ENCODE measurements at regions not wholly inside any gene's neighbourhood (a gene's known extent, or its start where the extent isn't known, plus 50 kb on each side); places are given as distances from the start of the nearest gene placed in this dataset.

DNA sequence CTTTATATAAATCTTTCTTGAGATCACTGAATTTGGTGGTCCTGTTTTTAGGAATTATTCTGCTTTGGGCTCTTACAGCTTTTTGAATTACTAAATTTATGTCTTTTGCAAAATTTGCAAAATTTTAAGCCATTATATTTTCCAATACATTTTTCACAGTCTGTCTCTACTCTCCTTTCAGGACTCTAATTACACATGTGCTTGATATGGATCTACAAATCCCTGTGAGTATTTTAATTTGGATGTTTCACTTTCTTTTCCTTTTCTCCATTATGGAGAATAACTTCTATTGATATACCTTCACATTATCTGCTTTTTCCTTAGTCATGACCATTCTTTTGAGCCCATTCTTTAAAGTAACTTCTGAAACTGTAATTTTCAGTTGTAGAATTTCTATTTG is 315.4 kb downstream of the DCAF12L2 start:
- H3K9me3 Mint-ChIP-seq = no peaks in the 10 kb centered on the region
- no peak overlapping the region for H3K27ac Mint-ChIP-seq
- no peaks in the 10 kb centered on the region for H3K36me3 Mint-ChIP-seq (ENCODE audit: low read depth)
- no peak for DNase-seq
- Histone ChIP-seq H3K27me3 (ENCODE audit: control insufficient read depth, insufficient read depth, low read length, poor library complexity, severe bottlenecking) (no peaks in the 10 kb centered on the region), H3K36me3 (ENCODE audit: control insufficient read depth, insufficient read depth, low read length) (no peaks in the 10 kb centered on the region), H3K4me3 (ENCODE audit: low read length) (no peak overlapping the region), H3K9ac (ENCODE audit: extremely low read depth, low read length, poor library complexity, severe bottlenecking) (no peak overlapping the region), H3K9me3 (ENCODE audit: control insufficient read depth, low read length) (no peaks in the 10 kb centered on the region), H3K27ac (ENCODE audit: low read depth, low read length) (no peak overlapping the region), H3K4me1 (ENCODE audit: control insufficient read depth, insufficient read depth, low read length) (no peaks in the 10 kb centered on the region)
- TF ChIP-seq, protein P1, sequence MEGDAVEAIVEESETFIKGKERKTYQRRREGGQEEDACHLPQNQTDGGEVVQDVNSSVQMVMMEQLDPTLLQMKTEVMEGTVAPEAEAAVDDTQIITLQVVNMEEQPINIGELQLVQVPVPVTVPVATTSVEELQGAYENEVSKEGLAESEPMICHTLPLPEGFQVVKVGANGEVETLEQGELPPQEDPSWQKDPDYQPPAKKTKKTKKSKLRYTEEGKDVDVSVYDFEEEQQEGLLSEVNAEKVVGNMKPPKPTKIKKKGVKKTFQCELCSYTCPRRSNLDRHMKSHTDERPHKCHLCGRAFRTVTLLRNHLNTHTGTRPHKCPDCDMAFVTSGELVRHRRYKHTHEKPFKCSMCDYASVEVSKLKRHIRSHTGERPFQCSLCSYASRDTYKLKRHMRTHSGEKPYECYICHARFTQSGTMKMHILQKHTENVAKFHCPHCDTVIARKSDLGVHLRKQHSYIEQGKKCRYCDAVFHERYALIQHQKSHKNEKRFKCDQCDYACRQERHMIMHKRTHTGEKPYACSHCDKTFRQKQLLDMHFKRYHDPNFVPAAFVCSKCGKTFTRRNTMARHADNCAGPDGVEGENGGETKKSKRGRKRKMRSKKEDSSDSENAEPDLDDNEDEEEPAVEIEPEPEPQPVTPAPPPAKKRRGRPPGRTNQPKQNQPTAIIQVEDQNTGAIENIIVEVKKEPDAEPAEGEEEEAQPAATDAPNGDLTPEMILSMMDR (conservative IDR thresholded peaks at IDR 0.05) = no peak
- H3K4me3 Mint-ChIP-seq = no peak overlapping the region
- no peaks in the 10 kb centered on the region for H3K4me1 Mint-ChIP-seq
- H3K27me3 Mint-ChIP-seq (ENCODE audit: insufficient read depth) = no peaks in the 10 kb centered on the region

DNA sequence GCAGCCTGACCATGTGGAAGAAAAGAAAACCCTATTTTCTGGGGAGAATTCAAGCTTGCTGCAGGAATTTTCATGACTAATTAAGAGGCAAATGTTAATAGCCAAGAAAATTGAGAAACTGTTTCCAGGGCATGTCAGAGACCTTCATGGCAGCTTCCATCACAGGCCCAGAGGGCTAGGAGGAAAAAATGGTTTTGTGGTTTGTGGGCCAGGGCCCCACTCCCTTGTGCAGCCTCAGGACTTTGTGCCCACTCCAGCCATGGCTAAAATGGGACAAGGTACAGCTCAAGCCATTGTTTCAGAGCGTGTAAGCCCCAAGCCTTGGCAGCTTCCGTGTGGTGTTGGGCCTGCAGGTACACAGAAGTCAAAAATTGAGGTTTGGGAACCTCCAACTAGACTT is 282.9 kb downstream of the DCAF12L2 start:
- Histone ChIP-seq H3K36me3 (ENCODE audit: control insufficient read depth, insufficient read depth, low read length) (no peaks in the 10 kb centered on the region), H3K27me3 (ENCODE audit: control insufficient read depth, insufficient read depth, low read length, poor library complexity, severe bottlenecking) (no peaks in the 10 kb centered on the region), H3K4me1 (ENCODE audit: control insufficient read depth, insufficient read depth, low read length) (no peaks in the 10 kb centered on the region), H3K9ac (ENCODE audit: extremely low read depth, low read length, poor library complexity, severe bottlenecking) (no peak overlapping the region), H3K27ac (ENCODE audit: low read depth, low read length) (no peak overlapping the region), H3K9me3 (ENCODE audit: control insufficient read depth, low read length) (no peaks in the 10 kb centered on the region), H3K4me3 (ENCODE audit: low read length) (no peak overlapping the region)
- peaks cover 34% of the 10 kb centered on the region for H3K9me3 Mint-ChIP-seq
- no peaks in the 10 kb centered on the region for H3K4me1 Mint-ChIP-seq
- H3K27me3 Mint-ChIP-seq (ENCODE audit: insufficient read depth) = no peaks in the 10 kb centered on the region
- no peak overlapping the region for H3K4me3 Mint-ChIP-seq
- DNase-seq = no peak
- H3K27ac Mint-ChIP-seq = no peak overlapping the region
- H3K36me3 Mint-ChIP-seq (ENCODE audit: low read depth) = no peaks in the 10 kb centered on the region
- TF ChIP-seq, protein P1 (conservative IDR thresholded peaks at IDR 0.05) = no peak
- 90% methylated on average over 2 of the region's 2 CpGs; no CpG with 5 or more reads in 1 of the 2 experiments for WGBS, 2 experiments (ENCODE audit: insufficient coverage in 1 of 2, insufficient read length in 1 of 2)

DNA sequence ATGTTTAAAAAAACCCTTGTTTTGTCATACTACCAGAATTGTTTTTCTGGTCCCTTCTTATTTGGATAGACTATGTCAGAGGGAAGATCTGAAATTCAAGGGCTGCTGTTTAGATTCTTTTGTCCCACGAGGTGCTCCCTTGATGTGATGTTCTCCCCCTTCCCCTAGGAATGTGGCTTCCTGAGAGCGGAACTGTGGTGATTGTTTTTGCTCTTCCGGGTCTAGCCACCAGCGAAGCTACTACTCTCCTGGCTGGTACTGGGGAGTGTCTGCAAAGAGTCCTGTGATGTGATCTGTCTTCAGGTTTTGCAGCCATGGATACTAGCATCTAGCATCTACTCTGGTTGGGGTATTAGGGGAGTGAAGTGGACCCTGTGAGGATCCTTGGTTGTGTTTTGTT is 271.1 kb downstream of the DCAF12L2 start:
- H3K27ac Mint-ChIP-seq = no peak overlapping the region
- no peak overlapping the region for H3K4me3 Mint-ChIP-seq
- no peaks in the 10 kb centered on the region for H3K4me1 ChIP-seq (ENCODE audit: control insufficient read depth, insufficient read depth, low read length)
- H3K9me3 Mint-ChIP-seq = peaks cover 3% of the 10 kb centered on the region
- H3K36me3 ChIP-seq (ENCODE audit: control insufficient read depth, insufficient read depth, low read length) = no peaks in the 10 kb centered on the region
- no peak overlapping the region for H3K4me3 ChIP-seq (ENCODE audit: low read length)
- no peaks in the 10 kb centered on the region for H3K36me3 Mint-ChIP-seq (ENCODE audit: low read depth)
- TF ChIP-seq, protein P1 (conservative IDR thresholded peaks at IDR 0.05) = no peak
- H3K27me3 Mint-ChIP-seq (ENCODE audit: insufficient read depth) = no peaks in the 10 kb centered on the region
- no peaks in the 10 kb centered on the region for H3K9me3 ChIP-seq (ENCODE audit: control insufficient read depth, low read length)
- no peaks in the 10 kb centered on the region for H3K27me3 ChIP-seq (ENCODE audit: control insufficient read depth, insufficient read depth, low read length, poor library complexity, severe bottlenecking)
- 73% methylated on average over 4 of the region's 4 CpGs; no CpG with 5 or more reads in 1 of the 2 experiments for WGBS, 2 experiments (ENCODE audit: insufficient coverage in 1 of 2, insufficient read length in 1 of 2)
- H3K27ac ChIP-seq (ENCODE audit: low read depth, low read length) = no peak overlapping the region
- DNase-seq = no peak
- H3K4me1 Mint-ChIP-seq = peaks cover 6% of the 10 kb centered on the region
- H3K9ac ChIP-seq (ENCODE audit: extremely low read depth, low read length, poor library complexity, severe bottlenecking) = no peak overlapping the region

Data from endodermal cell (in vitro differentiated cells).